Mammary epithelial cell (primary cell): ENCODE measurements at regions not wholly inside any gene's neighbourhood (a gene's known extent, or its start where the extent isn't known, plus 50 kb on each side); places are given as distances from the start of the nearest gene placed in this dataset.

Experiments
- CTCF ChIP-seq, 2 donors: IDR thresholded peaks in 1 of 2; conservative IDR thresholded peaks in 1 of 2; 2 replicates each; pipeline ENCODE4 v1.5.1; 2011 to 2012; ENCODE audit warnings: inconsistent platforms in 2 of 2, low read length in 2 of 2, mild to moderate bottlenecking in 2 of 2, control low read depth in 1 of 2, low read depth in 1 of 2; ENCODE audit not compliant: insufficient read depth in 1 of 2; ENCODE audit errors: extremely low read depth in 1 of 2
- EZH2 ChIP-seq: IDR thresholded peaks from 2 replicates; pipeline ENCODE4 v1.6.1; 2012; ENCODE audit warnings: low read length, inconsistent platforms, borderline replicate concordance

GRCh38 chr20:53888951-53889350, 181.4 kb downstream of the BCAS1 start:
- TF ChIP-seq CTCF (conservative IDR thresholded peaks at IDR 0.05 in 1 of 2, IDR thresholded peaks at IDR 0.05 in 1 of 2; ENCODE audit: extremely low read depth in 1 of 2, insufficient read depth in 1 of 2, low read depth in 1 of 2, low read length in 2 of 2) (no peak), EZH2 (no peak)
